ENCODE measurements at regions not wholly inside any gene's neighbourhood (a gene's known extent, or its start where the extent isn't known, plus 50 kb on each side); places are given as distances from the start of the nearest gene placed in this dataset.
"Not testable (repeated sequence)": the region's sequence is repeated elsewhere in the genome, so short reads cannot be mapped to it uniquely, and the experiment has no call there.

GRCh38 chr12:19778797-19779196, 339.5 kb downstream of the AEBP2 start:
- no peak for DNase-seq

- DNase-seq = no peak
Measured at GRCh38 chr12:19779395-19780056, 340.2 kb downstream of the AEBP2 start.

- no peak for DNase-seq
Measured at GRCh38 chr12:19780460-19780859, 341.2 kb downstream of the AEBP2 start.

GRCh38 chr12:19783547-19784444, 344.5 kb downstream of the AEBP2 start:
- DNase-seq = no peak

- DNase-seq = no peak
Measured at GRCh38 chr12:19792028-19792427, 352.7 kb downstream of the AEBP2 start.

GRCh38 chr12:19794116-19794515, 354.8 kb downstream of the AEBP2 start:
- DNase-seq = no peak

- no peak for DNase-seq
Measured at GRCh38 chr12:19799216-19799615, 359.9 kb downstream of the AEBP2 start.

- no peak for DNase-seq
Measured at GRCh38 chr12:19799895-19800602, 360.8 kb downstream of the AEBP2 start.

- no peak for DNase-seq
Measured at GRCh38 chr12:19800884-19801283, 361.6 kb downstream of the AEBP2 start.

GRCh38 chr12:19801941-19802340, 362.6 kb downstream of the AEBP2 start:
- no peak for DNase-seq

- no peak for DNase-seq
Measured at GRCh38 chr12:19802915-19803314, 363.6 kb downstream of the AEBP2 start.

GRCh38 chr12:19804737-19805136, 365.4 kb downstream of the AEBP2 start:
- no peak for DNase-seq

GRCh38 chr12:19808371-19808770, 369.1 kb downstream of the AEBP2 start:
- no peak for DNase-seq

- DNase-seq = no peak
Measured at GRCh38 chr12:19810213-19810612, 370.9 kb downstream of the AEBP2 start.

- no peak for DNase-seq
Measured at GRCh38 chr12:19811922-19812321, 372.6 kb downstream of the AEBP2 start.

- no peak for DNase-seq
Measured at GRCh38 chr12:19819231-19819630, 379.9 kb downstream of the AEBP2 start.

GRCh38 chr12:19822476-19822875, 383.2 kb downstream of the AEBP2 start:
- no peak for DNase-seq

GRCh38 chr12:19823326-19823725, 384.0 kb downstream of the AEBP2 start:
- not testable (repeated sequence) for DNase-seq

GRCh38 chr12:19826980-19827550, 387.8 kb downstream of the AEBP2 start:
- DNase-seq = no peak

GRCh38 chr12:19829100-19829853, 390.0 kb downstream of the AEBP2 start:
- DNase-seq = no peak

- DNase-seq = no peak
Measured at GRCh38 chr12:19830446-19830845, 391.2 kb downstream of the AEBP2 start.

- no peak for DNase-seq
Measured at GRCh38 chr12:19833775-19834501, 394.6 kb downstream of the AEBP2 start.
